ENCODE measurements at regions not wholly inside any gene's neighbourhood (a gene's known extent, or its start where the extent isn't known, plus 50 kb on each side); places are given as distances from the start of the nearest gene placed in this dataset.
"Not testable (repeated sequence)": the region's sequence is repeated elsewhere in the genome, so short reads cannot be mapped to it uniquely, and the experiment has no call there.

DNA sequence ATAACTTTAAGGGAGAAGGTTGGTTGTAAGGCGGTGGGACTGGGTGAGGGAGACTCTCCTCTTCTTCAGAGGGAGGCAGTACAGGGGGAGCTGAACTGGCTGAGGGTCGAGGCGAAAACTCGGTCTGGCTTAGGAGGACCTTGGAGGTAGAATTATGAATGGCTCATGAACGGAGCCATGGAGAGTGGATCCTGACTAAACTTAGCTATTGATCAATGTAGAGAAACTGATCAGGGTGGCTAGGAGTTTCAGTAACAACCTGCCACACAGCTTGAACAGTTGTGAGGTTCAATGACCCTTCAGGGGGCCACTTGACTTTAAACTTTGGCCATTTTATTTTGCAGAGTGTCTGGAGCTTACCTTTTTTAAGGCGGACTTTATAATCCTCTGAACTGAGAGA, 117.2 kb downstream of the UNC93B1 start:
- H3K27ac ChIP-seq (ENCODE audit: low read depth, low read length); H3K27me3 ChIP-seq (ENCODE audit: control insufficient read depth in 1 of 2, insufficient read depth in 2 of 2, low read length in 2 of 2); H3K9me3 ChIP-seq (ENCODE audit: low read length); H3K36me3 ChIP-seq (ENCODE audit: insufficient read depth, low read length); H3K4me3 ChIP-seq (ENCODE audit: low read depth in 1 of 2, low read length in 2 of 2); H3K9ac ChIP-seq (ENCODE audit: low read length); H3K4me1 ChIP-seq (ENCODE audit: insufficient read depth, low read length): not testable (repeated sequence)

DNA sequence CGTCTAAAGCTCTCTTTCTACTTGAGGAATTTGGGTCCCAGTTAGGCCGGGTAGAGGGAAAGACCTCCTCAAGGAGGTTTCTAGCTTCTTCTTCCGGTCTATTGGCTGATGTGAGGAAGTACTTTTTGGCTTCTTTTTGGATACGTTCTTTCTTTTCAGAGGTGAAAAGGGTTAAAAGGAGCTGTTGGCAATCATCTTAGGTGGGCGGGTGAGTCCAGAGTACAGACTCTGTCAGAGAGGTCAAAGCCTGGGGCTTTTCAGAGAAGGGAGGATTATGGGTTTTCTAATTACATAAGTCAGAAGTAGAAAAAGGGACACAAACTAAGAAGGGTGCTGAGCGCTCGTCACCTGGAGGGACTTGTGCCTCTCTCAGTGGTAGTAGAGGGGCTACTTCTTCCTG, 117.7 kb downstream of the UNC93B1 start:
- not testable (repeated sequence) for H3K36me3 ChIP-seq (ENCODE audit: insufficient read depth, low read length); H3K9ac ChIP-seq (ENCODE audit: low read length); H3K4me3 ChIP-seq (ENCODE audit: low read depth in 1 of 2, low read length in 2 of 2); H3K4me1 ChIP-seq (ENCODE audit: insufficient read depth, low read length); H3K9me3 ChIP-seq (ENCODE audit: low read length); H3K27me3 ChIP-seq (ENCODE audit: control insufficient read depth in 1 of 2, insufficient read depth in 2 of 2, low read length in 2 of 2); H3K27ac ChIP-seq (ENCODE audit: low read depth, low read length)

DNA sequence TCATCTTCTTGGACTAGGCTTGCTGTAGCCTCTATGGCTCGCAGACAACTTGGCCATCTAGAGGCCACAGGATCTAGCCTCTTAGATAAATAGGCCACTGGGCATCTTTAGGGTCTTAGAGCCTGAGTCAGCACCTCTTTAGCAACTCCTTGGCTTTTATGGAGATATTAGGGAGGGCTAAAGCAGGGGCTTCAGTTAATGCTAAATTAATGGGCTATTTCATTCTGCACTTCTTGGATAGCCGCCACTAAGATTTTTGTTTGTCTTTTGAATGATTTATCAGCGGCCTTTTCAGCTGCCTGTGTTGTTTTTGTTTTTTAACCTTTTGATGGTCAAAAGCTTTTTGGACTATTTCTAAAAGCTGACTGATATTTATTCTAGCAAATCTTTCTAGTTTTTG, 118.3 kb downstream of the UNC93B1 start:
- H3K4me3 ChIP-seq (ENCODE audit: low read depth in 1 of 2, low read length in 2 of 2); H3K4me1 ChIP-seq (ENCODE audit: insufficient read depth, low read length); H3K9ac ChIP-seq (ENCODE audit: low read length); H3K27ac ChIP-seq (ENCODE audit: low read depth, low read length); H3K36me3 ChIP-seq (ENCODE audit: insufficient read depth, low read length); H3K9me3 ChIP-seq (ENCODE audit: low read length); H3K27me3 ChIP-seq (ENCODE audit: control insufficient read depth in 1 of 2, insufficient read depth in 2 of 2, low read length in 2 of 2): not testable (repeated sequence)

DNA sequence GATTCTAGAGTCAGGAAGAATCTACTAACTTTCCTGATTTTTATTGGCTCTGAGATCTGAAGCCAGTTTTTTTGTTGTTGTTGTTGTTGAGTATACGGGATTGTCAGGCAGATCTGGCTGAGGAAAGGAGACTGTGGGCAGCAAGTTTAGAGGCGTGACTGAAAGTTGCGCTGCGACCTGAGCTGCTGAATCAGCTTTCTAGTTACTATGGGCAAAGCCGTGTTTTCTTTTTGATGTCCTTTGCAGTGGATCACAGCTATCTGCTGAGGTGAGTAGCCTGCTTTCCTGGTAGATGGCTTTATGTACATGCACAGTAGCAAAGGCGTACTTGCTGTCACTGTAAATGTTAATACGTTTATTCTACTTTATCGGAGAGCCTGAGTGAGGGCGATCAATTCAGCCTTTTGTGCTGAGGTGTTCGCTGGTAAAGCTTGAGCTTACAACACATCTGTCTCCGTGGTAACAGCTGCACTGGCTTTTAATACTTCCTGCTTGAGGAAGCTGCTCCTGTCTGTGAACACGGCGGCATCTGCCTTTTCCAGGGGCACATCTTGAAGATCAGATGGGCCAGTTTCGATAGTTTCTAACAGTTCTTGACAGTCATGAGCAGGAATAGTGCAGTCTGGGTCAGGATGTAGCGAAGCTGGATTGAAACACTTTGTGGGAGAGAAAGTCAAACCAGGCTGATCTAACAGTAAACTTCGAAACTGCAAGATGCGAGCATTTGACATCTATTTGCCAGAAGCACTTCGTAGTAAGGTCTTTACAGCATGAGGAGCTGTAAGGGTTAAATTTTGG, 118.9 kb downstream of the UNC93B1 start:
- H3K36me3 ChIP-seq (ENCODE audit: insufficient read depth, low read length); H3K9ac ChIP-seq (ENCODE audit: low read length); H3K9me3 ChIP-seq (ENCODE audit: low read length); H3K4me1 ChIP-seq (ENCODE audit: insufficient read depth, low read length); H3K27ac ChIP-seq (ENCODE audit: low read depth, low read length); H3K27me3 ChIP-seq (ENCODE audit: control insufficient read depth in 1 of 2, insufficient read depth in 2 of 2, low read length in 2 of 2); H3K4me3 ChIP-seq (ENCODE audit: low read depth in 1 of 2, low read length in 2 of 2): not testable (repeated sequence)

DNA sequence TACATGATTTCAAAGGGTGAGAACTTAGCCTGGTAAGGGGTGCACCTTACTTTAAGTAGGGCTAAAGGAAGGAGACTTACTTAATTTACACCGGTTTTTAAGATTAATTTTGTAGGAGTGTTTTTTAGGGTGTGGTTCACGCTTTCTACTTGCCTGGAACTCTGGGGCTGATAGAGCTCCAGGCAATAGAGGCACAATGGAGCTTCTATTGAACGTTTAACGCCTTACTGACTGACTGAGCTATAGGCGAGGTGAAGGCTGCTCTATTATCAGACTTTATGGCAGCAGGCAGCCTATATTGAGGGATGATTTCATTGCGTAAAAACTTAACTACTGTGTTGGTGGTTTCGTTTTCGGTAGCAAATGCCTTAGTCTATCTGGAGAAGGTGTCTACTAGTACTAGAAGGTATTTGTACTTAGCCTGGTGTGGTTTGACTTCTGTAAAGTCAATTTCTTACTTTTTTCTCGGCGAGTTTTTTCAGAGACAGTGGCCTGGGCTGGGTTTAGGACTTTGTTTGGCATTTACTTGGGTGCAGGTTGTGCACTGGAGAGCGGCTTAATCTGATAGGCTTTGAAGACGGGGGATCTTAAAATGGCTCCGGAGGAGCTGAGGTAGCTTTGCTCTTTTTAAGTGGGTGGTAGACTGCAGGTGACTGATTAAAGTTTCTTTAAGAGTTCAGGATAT, 119.7 kb downstream of the UNC93B1 start:
- not testable (repeated sequence) for H3K27me3 ChIP-seq (ENCODE audit: control insufficient read depth in 1 of 2, insufficient read depth in 2 of 2, low read length in 2 of 2); H3K4me1 ChIP-seq (ENCODE audit: insufficient read depth, low read length); H3K9ac ChIP-seq (ENCODE audit: low read length); H3K36me3 ChIP-seq (ENCODE audit: insufficient read depth, low read length); H3K27ac ChIP-seq (ENCODE audit: low read depth, low read length); H3K9me3 ChIP-seq (ENCODE audit: low read length); H3K4me3 ChIP-seq (ENCODE audit: low read depth in 1 of 2, low read length in 2 of 2)

DNA sequence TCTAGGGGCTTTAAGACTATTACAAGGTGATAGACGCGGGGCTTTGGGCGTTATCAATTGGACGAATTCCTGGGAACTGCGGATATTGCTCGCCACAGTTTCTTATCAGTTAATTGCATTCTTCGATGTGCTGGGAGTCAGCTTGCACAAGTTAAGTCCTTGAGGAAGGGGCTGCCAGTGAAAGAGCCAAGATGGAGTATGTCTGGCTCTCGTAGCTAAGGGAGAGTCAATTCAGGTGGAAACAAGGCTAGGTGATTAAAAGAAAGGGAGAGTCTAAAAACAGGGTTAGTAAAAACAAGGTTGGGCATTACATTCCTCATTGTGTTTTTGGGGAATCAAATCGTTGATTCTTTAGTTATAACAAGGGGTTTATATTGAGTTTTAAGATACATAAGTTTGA, 121.6 kb downstream of the UNC93B1 start:
- H3K4me3 ChIP-seq (ENCODE audit: low read depth in 1 of 2, low read length in 2 of 2); H3K9me3 ChIP-seq (ENCODE audit: low read length); H3K9ac ChIP-seq (ENCODE audit: low read length); H3K36me3 ChIP-seq (ENCODE audit: insufficient read depth, low read length); H3K27me3 ChIP-seq (ENCODE audit: control insufficient read depth in 1 of 2, insufficient read depth in 2 of 2, low read length in 2 of 2); H3K27ac ChIP-seq (ENCODE audit: low read depth, low read length); H3K4me1 ChIP-seq (ENCODE audit: insufficient read depth, low read length): not testable (repeated sequence)

GRCh38 chr11:67881836-67882235, 122.1 kb downstream of the UNC93B1 start:
- not testable (repeated sequence) for H3K36me3 ChIP-seq (ENCODE audit: insufficient read depth, low read length); H3K27ac ChIP-seq (ENCODE audit: low read depth, low read length); H3K9me3 ChIP-seq (ENCODE audit: low read length); H3K9ac ChIP-seq (ENCODE audit: low read length); H3K4me3 ChIP-seq (ENCODE audit: low read depth in 1 of 2, low read length in 2 of 2); H3K27me3 ChIP-seq (ENCODE audit: control insufficient read depth in 1 of 2, insufficient read depth in 2 of 2, low read length in 2 of 2); H3K4me1 ChIP-seq (ENCODE audit: insufficient read depth, low read length)

DNA sequence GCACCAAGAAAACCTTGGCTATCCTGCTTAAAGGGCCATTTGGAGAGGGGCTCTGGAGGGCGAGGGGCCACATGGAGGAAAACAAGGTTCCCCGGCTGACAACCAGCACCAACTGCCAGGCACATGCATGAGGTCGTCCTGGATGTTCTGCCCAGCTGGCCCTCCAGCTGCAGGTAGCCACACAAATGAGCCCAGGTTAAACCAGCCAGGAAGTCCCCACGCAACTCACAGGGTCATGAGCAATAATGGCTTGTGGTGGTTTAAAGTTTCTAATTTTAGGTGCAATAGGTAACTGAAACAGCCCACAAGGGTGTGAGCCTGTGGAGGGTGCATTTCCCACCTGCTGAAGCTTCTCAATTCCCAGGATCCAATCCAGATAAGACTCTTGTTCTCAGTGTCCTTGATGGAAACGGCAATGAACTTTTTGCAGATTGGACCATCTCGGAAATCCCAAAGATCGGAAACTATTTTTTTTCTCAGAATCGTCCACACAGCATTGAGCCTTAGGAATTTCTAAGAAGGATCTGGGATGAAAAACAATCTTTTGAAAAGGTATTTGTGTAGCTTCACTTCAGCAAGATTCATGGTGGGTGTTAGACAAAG, 123.2 kb downstream of the UNC93B1 start:
- H3K27ac ChIP-seq (ENCODE audit: low read depth, low read length): not testable (repeated sequence)

GRCh38 chr11:67878666-67879065, 125.2 kb downstream of the UNC93B1 start:
- H3K27me3 ChIP-seq (ENCODE audit: control insufficient read depth in 1 of 2, insufficient read depth in 2 of 2, low read length in 2 of 2); H3K27ac ChIP-seq (ENCODE audit: low read depth, low read length); H3K9ac ChIP-seq (ENCODE audit: low read length); H3K36me3 ChIP-seq (ENCODE audit: insufficient read depth, low read length); H3K4me3 ChIP-seq (ENCODE audit: low read depth in 1 of 2, low read length in 2 of 2); H3K4me1 ChIP-seq (ENCODE audit: insufficient read depth, low read length); H3K9me3 ChIP-seq (ENCODE audit: low read length): not testable (repeated sequence)

More for the DNA sequence above, 123.2 kb downstream of the UNC93B1 start:
- not testable (repeated sequence) for H3K4me3 ChIP-seq (ENCODE audit: low read depth in 1 of 2, low read length in 2 of 2); H3K4me1 ChIP-seq (ENCODE audit: insufficient read depth, low read length); H3K27me3 ChIP-seq (ENCODE audit: control insufficient read depth in 1 of 2, insufficient read depth in 2 of 2, low read length in 2 of 2); H3K9ac ChIP-seq (ENCODE audit: low read length); H3K9me3 ChIP-seq (ENCODE audit: low read length); H3K36me3 ChIP-seq (ENCODE audit: insufficient read depth, low read length)

- not testable (repeated sequence) for H3K27ac ChIP-seq (ENCODE audit: low read depth, low read length); H3K36me3 ChIP-seq (ENCODE audit: insufficient read depth, low read length); H3K27me3 ChIP-seq (ENCODE audit: control insufficient read depth in 1 of 2, insufficient read depth in 2 of 2, low read length in 2 of 2); H3K9ac ChIP-seq (ENCODE audit: low read length); H3K4me3 ChIP-seq (ENCODE audit: low read depth in 1 of 2, low read length in 2 of 2); H3K4me1 ChIP-seq (ENCODE audit: insufficient read depth, low read length); H3K9me3 ChIP-seq (ENCODE audit: low read length)
These were observed 126.6 kb downstream of the UNC93B1 start for GRCh38 chr11:67877316-67877715.

DNA sequence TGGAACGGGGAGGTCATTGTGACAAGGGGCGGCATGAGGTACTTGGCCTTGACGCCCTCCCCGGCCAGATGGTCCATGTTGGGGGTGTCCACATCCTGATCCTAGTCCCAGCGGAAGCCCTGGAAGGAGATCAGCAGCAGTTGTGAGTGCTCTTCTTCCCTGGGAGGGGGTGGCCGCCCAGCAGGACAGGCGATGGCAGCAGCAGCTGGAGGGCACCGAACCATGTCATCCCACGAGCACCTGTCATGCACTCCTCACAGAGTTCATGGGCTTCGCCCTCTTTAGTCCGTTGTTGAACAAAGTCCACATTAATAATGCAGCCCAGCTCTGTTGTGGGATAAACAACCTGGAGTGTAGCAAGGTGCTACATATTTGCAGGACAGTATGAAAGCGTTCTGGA, 130.7 kb downstream of the UNC93B1 start:
- H3K4me1 ChIP-seq (ENCODE audit: insufficient read depth, low read length); H3K27ac ChIP-seq (ENCODE audit: low read depth, low read length); H3K9ac ChIP-seq (ENCODE audit: low read length); H3K9me3 ChIP-seq (ENCODE audit: low read length); H3K4me3 ChIP-seq (ENCODE audit: low read depth in 1 of 2, low read length in 2 of 2); H3K36me3 ChIP-seq (ENCODE audit: insufficient read depth, low read length); H3K27me3 ChIP-seq (ENCODE audit: control insufficient read depth in 1 of 2, insufficient read depth in 2 of 2, low read length in 2 of 2): not testable (repeated sequence)

- not testable (repeated sequence) for H3K4me1 ChIP-seq (ENCODE audit: insufficient read depth, low read length); H3K27ac ChIP-seq (ENCODE audit: low read depth, low read length); H3K27me3 ChIP-seq (ENCODE audit: control insufficient read depth in 1 of 2, insufficient read depth in 2 of 2, low read length in 2 of 2); H3K36me3 ChIP-seq (ENCODE audit: insufficient read depth, low read length); H3K9ac ChIP-seq (ENCODE audit: low read length); H3K9me3 ChIP-seq (ENCODE audit: low read length); H3K4me3 ChIP-seq (ENCODE audit: low read depth in 1 of 2, low read length in 2 of 2)
These were observed 132.7 kb downstream of the UNC93B1 start for GRCh38 chr11:67871168-67871567.
